OCI-LY3 (cell line): ENCODE measurements at regions not wholly inside any gene's neighbourhood (a gene's known extent, or its start where the extent isn't known, plus 50 kb on each side); places are given as distances from the start of the nearest gene placed in this dataset.

Experiments
- EZH2phosphoT487 ChIP-seq: fragments of 200-600 bp; shearing (Covaris generic); IDR thresholded peaks from 2 replicates; pipeline ENCODE4 v1.6.1; 2018; ENCODE audit warnings: antibody characterized with exemption, mixed run types, low read depth
- TF ChIP-seq, protein P1 (sequence below): fragments of 200-600, 300-600 bp; sonication (generic); IDR thresholded peaks from 2 replicates; pipeline ENCODE4 v1.5.1; 2014; ENCODE audit warnings: antibody characterized with exemption, low read length, low read depth

DNA sequence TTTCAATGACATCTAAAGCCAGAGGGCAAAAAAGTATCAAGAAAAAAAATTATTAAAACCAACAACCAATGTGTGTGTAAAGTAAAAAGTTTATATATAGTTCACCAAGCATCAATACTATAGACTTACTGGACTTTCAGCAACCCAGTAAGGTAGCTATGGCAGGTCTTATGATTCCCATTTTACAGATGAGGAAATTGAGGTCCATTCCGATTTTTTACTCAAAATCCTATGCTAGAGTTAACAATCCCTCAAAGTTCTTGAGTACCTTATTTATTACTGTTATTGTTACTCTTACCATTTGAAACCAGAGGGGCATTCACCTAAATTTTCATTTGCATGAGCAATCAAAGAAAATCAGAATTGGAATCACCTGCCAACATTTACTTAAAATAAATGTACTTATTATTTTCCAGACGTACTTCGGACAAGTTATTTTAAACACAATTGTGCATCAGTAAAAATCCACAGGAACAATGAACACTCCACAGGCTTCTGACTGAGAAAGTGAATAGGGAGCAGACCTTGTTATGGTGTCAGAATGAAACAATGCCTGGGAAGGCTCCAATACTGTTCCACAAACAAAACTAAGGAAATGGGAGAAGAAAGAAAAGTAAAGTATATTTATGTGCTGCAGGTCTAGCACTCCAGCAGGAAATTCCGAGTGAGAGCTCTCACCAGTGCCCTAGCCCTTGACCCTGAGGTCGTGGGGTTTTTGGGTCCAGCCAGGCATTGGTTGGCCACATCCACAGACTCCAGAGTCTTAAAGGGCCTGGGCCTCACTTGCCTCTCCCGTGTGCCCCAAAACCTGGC, 229.9 kb downstream of the PIK3R1 start:
- TF ChIP-seq, protein P1, sequence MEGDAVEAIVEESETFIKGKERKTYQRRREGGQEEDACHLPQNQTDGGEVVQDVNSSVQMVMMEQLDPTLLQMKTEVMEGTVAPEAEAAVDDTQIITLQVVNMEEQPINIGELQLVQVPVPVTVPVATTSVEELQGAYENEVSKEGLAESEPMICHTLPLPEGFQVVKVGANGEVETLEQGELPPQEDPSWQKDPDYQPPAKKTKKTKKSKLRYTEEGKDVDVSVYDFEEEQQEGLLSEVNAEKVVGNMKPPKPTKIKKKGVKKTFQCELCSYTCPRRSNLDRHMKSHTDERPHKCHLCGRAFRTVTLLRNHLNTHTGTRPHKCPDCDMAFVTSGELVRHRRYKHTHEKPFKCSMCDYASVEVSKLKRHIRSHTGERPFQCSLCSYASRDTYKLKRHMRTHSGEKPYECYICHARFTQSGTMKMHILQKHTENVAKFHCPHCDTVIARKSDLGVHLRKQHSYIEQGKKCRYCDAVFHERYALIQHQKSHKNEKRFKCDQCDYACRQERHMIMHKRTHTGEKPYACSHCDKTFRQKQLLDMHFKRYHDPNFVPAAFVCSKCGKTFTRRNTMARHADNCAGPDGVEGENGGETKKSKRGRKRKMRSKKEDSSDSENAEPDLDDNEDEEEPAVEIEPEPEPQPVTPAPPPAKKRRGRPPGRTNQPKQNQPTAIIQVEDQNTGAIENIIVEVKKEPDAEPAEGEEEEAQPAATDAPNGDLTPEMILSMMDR = no peak
- TF ChIP-seq EZH2phosphoT487 = no peak
